WTC11 (cell line): ENCODE measurements at regions not wholly inside any gene's neighbourhood (a gene's known extent, or its start where the extent isn't known, plus 50 kb on each side); places are given as distances from the start of the nearest gene placed in this dataset.

Experiments used
- ATAC-seq: fragments of 200-7000 bp; cut with Tn5 transposase; 2 replicates; pipeline ENCODE4 v1.10.0; 2021; ENCODE audit warnings: mild to moderate bottlenecking, moderate library complexity
- CTCF ChIA-PET: fragments of 300-600 bp; sonication (Branson Sonifier 250); formaldehyde crosslinking; loops from one replicate; lab custom pipeline; 2021; ENCODE audit warnings: antibody characterized with exemption; lab: Charles Lee
- POLR2A ChIA-PET: fragments of 350-600 bp; sonication (Branson Sonifier 250); formaldehyde crosslinking; loops from one replicate; lab custom pipeline; 2021; ENCODE audit warnings: antibody characterized with exemption; lab: Charles Lee
- DNase-seq: peaks from one replicate; pipeline ENCODE4 v3.0.0; 2021; ENCODE audit warnings: low spot score
- H3K27ac Mint-ChIP-seq: 2 replicates; pipeline ENCODE4 v1.8.0; 2021; ENCODE audit warnings: mixed read lengths
- H3K27me3 Mint-ChIP-seq: 2 replicates; pipeline ENCODE4 v1.8.0; 2021; ENCODE audit warnings: low read depth, mild to moderate bottlenecking, moderate library complexity, mixed read lengths
- H3K36me3 Mint-ChIP-seq: 2 replicates; pipeline ENCODE4 v1.8.0; 2021; ENCODE audit warnings: mixed read lengths
- H3K4me1 Mint-ChIP-seq: 2 replicates; pipeline ENCODE4 v1.8.0; 2022; ENCODE audit warnings: mixed read lengths
- H3K4me3 Mint-ChIP-seq: 2 replicates; pipeline ENCODE4 v1.8.0; 2021; ENCODE audit warnings: mild to moderate bottlenecking, moderate library complexity, mixed read lengths
- H3K9me3 Mint-ChIP-seq: 2 replicates; pipeline ENCODE4 v1.8.0; 2021; ENCODE audit warnings: mixed read lengths
- AFF4 ChIP-seq: sonication (generic); formaldehyde crosslinking; IDR thresholded peaks from 2 replicates; pipeline ENCODE4 v1.8.1; 2023; ENCODE audit warnings: mild to moderate bottlenecking, missing genetic modification reagents, borderline replicate concordance
- ATF1 ChIP-seq: sonication (generic); formaldehyde crosslinking; IDR thresholded peaks from 2 replicates; pipeline ENCODE4 v1.8.1; 2023; ENCODE audit warnings: mild to moderate bottlenecking, moderate library complexity, missing genetic modification reagents
- ATF2 ChIP-seq: sonication (generic); formaldehyde crosslinking; IDR thresholded peaks from 2 replicates; pipeline ENCODE4 v1.8.1; 2022; ENCODE audit warnings: low read depth, missing genetic modification reagents, borderline replicate concordance
- ATF6 ChIP-seq: sonication (generic); formaldehyde crosslinking; IDR thresholded peaks from 2 replicates; pipeline ENCODE4 v1.8.1; 2023; ENCODE audit warnings: mild to moderate bottlenecking, missing genetic modification reagents
- CREB1 ChIP-seq: sonication (generic); formaldehyde crosslinking; IDR thresholded peaks from 2 replicates; pipeline ENCODE4 v1.8.0; 2023; ENCODE audit warnings: mild to moderate bottlenecking, missing genetic modification reagents
- CREM ChIP-seq: sonication (generic); formaldehyde crosslinking; IDR thresholded peaks from 2 replicates; pipeline ENCODE4 v1.8.1; 2022; ENCODE audit warnings: mild to moderate bottlenecking, missing genetic modification reagents, moderate library complexity
- E2F4 ChIP-seq: sonication (generic); formaldehyde crosslinking; IDR thresholded peaks from 2 replicates; pipeline ENCODE4 v1.8.1; 2022; ENCODE audit warnings: low read depth, mild to moderate bottlenecking, moderate library complexity, missing genetic modification reagents, borderline replicate concordance
- ERG ChIP-seq: fragments of 250-450 bp; sonication (Bioruptor Pico); IDR thresholded peaks from 2 replicates; pipeline ENCODE4 v1.8.0; 2021; ENCODE audit warnings: mild to moderate bottlenecking
- GTF2I ChIP-seq: fragments of 250-450 bp; sonication (Bioruptor Pico); conservative IDR thresholded peaks from 2 replicates; pipeline ENCODE4 v1.4.0; 2021; ENCODE audit warnings: mild to moderate bottlenecking
- JUN ChIP-seq: sonication (generic); formaldehyde crosslinking; IDR thresholded peaks from 2 replicates; pipeline ENCODE4 v1.8.0; 2023; ENCODE audit warnings: mild to moderate bottlenecking, missing genetic modification reagents
- KAT7 ChIP-seq: sonication (generic); formaldehyde crosslinking; IDR thresholded peaks from 2 replicates; pipeline ENCODE4 v1.8.1; 2023; ENCODE audit warnings: missing genetic modification reagents, mild to moderate bottlenecking, borderline replicate concordance
- NFATC4 ChIP-seq: fragments of 250-450 bp; sonication (Bioruptor Pico); IDR thresholded peaks from 2 replicates; pipeline ENCODE4 v1.9.0; 2021; ENCODE audit warnings: mild to moderate bottlenecking
- NR3C1 ChIP-seq: sonication (generic); formaldehyde crosslinking; conservative IDR thresholded peaks from 2 replicates; pipeline ENCODE4 v1.8.1; 2023; ENCODE audit warnings: low read depth, mild to moderate bottlenecking, missing genetic modification reagents
- OVOL2 ChIP-seq: fragments of 250-450 bp; sonication (Bioruptor Pico); IDR thresholded peaks from 2 replicates; pipeline ENCODE4 v1.9.0; 2021; ENCODE audit warnings: mild to moderate bottlenecking, borderline replicate concordance
- SOX15 ChIP-seq: fragments of 250-450 bp; sonication (Bioruptor Pico); IDR thresholded peaks from 2 replicates; pipeline ENCODE4 v1.9.0; 2021; ENCODE audit warnings: mild to moderate bottlenecking
- TCF7 ChIP-seq: sonication (generic); formaldehyde crosslinking; IDR thresholded peaks from 2 replicates; pipeline ENCODE4 v1.8.0; 2022; ENCODE audit warnings: mild to moderate bottlenecking, low read depth, missing genetic modification reagents, moderate library complexity
- TEAD1 ChIP-seq: sonication (generic); formaldehyde crosslinking; IDR thresholded peaks from 2 replicates; pipeline ENCODE4 v1.8.0; 2022; ENCODE audit warnings: mild to moderate bottlenecking, missing genetic modification reagents
- USF1 ChIP-seq: sonication (generic); formaldehyde crosslinking; IDR thresholded peaks from 2 replicates; pipeline ENCODE4 v1.8.0; 2022; ENCODE audit warnings: mild to moderate bottlenecking, missing genetic modification reagents
- ZNF138 ChIP-seq: sonication (generic); formaldehyde crosslinking; conservative IDR thresholded peaks from 2 replicates; pipeline ENCODE4 v1.8.1; 2022; ENCODE audit warnings: mild to moderate bottlenecking, moderate library complexity, missing genetic modification reagents
- ZNF281 ChIP-seq: sonication (generic); formaldehyde crosslinking; IDR thresholded peaks from 2 replicates; pipeline ENCODE4 v1.8.0; 2023; ENCODE audit warnings: mild to moderate bottlenecking, missing genetic modification reagents
- ZNF425 ChIP-seq: fragments of 250-450 bp; sonication (Bioruptor Pico); conservative IDR thresholded peaks from 2 replicates; pipeline ENCODE4 v1.9.0; 2021; ENCODE audit warnings: mild to moderate bottlenecking

- Mint-ChIP-seq H3K9me3 (no peaks in the 10 kb centered on the region; the same call in 1 of the 2 replicates), H3K4me3 (no peak overlapping the region), H3K27me3 (peaks cover 8% of the 10 kb centered on the region), H3K4me1 (peaks cover 15% of the 10 kb centered on the region), H3K27ac (no peak overlapping the region), H3K36me3 (no peaks in the 10 kb centered on the region)
- no peak for DNase-seq
- ChIA-PET CTCF (no interaction called here), POLR2A (no interaction called here)
- no peak for TF ChIP-seq NFATC4 (CRISPR knock-in tag)
- no peak for TF ChIP-seq SOX15
- TF ChIP-seq ZNF281 = no peak
- no peak for TF ChIP-seq TCF7 (CRISPR knock-in tag)
- no peak for TF ChIP-seq OVOL2
- TF ChIP-seq KAT7 (CRISPR knock-in tag) = no peak
- no peak for TF ChIP-seq CREM (CRISPR knock-in tag)
- TF ChIP-seq ATF2 (CRISPR knock-in tag) = no peak
- TF ChIP-seq JUN (CRISPR knock-in tag) = no peak
- TF ChIP-seq ATF6 (CRISPR knock-in tag) = no peak
- no peak for TF ChIP-seq TEAD1
- TF ChIP-seq NR3C1 (CRISPR knock-in tag) = no peak
- TF ChIP-seq ATF1 (CRISPR knock-in tag) = no peak
- TF ChIP-seq GTF2I (CRISPR knock-in tag) = no peak
- TF ChIP-seq USF1 (CRISPR knock-in tag) = no peak
- ATAC-seq = no peak
Observed at GRCh38 chr3:44130249-44130648, 111.4 kb upstream of the TOPAZ1 start.

- H3K27me3 Mint-ChIP-seq = peaks cover 9% of the 10 kb centered on the region
- ATAC-seq = no peak
- no peak for DNase-seq
- TF ChIP-seq AFF4 (CRISPR knock-in tag) (no peak), ZNF425 (CRISPR knock-in tag) (no peak), TCF7 (CRISPR knock-in tag) (no peak), ZNF138 (CRISPR knock-in tag) (no peak), CREB1 (CRISPR knock-in tag) (no peak), E2F4 (CRISPR knock-in tag) (no peak), ERG (CRISPR knock-in tag) (no peak)
Observed at GRCh38 chr3:44132061-44132460, 109.6 kb upstream of the TOPAZ1 start.

More at GRCh38 chr3:44132061-44132460, 109.6 kb upstream of the TOPAZ1 start:
- Mint-ChIP-seq H3K27ac (no peak overlapping the region), H3K4me1 (peaks cover 15% of the 10 kb centered on the region), H3K9me3 (no peaks in the 10 kb centered on the region), H3K36me3 (no peaks in the 10 kb centered on the region), H3K4me3 (no peak overlapping the region)
- ChIA-PET POLR2A (no interaction called here), CTCF (interaction anchor here (0.8 kb wide), 1 partner anchor 18 kb away, joined by 4 read pairs; no protein-coding TSS in a partner anchor)
